MCF 10A (cell line): ENCODE measurements at regions not wholly inside any gene's neighbourhood (a gene's known extent, or its start where the extent isn't known, plus 50 kb on each side); places are given as distances from the start of the nearest gene placed in this dataset.

Source experiments
- BruUV-seq: library from RNA; stranded (reverse); fragments of 400-500 nt; replicated peaks from 2 replicates; lab custom pipeline; 2021; lab: Mats Ljungman, UMichigan
- CTCF ChIA-PET: fragments of 300-600 bp; sonication (Branson Sonifier 250); formaldehyde crosslinking; extraction: SDS; loops from one replicate; lab custom pipeline; 2021; ENCODE audit warnings: antibody characterized with exemption, inconsistent platforms; lab: Yijun Ruan, JAX
- POLR2A ChIA-PET: fragments of 300-600, 350-650 bp; sonication (Branson Sonifier 250); formaldehyde crosslinking; extraction: SDS; loops from one replicate; lab custom pipeline; 2020; ENCODE audit warnings: antibody characterized with exemption, inconsistent platforms; lab: Yijun Ruan, JAX
- DNase-seq: peaks from one replicate; pipeline ENCODE4 v3.0.0-alpha.2; 2018; ENCODE audit not compliant: unreplicated experiment
- H3K27ac Mint-ChIP-seq: one replicate; pipeline ENCODE4 v1.8.0; 2022; ENCODE audit warnings: mild to moderate bottlenecking, low read depth, mixed read lengths; ENCODE audit not compliant: unreplicated experiment
- H3K27me3 Mint-ChIP-seq: one replicate; pipeline ENCODE4 v1.8.0; 2022; ENCODE audit warnings: mixed read lengths; ENCODE audit not compliant: insufficient read depth, unreplicated experiment
- H3K36me3 Mint-ChIP-seq: one replicate; pipeline ENCODE4 v1.8.0; 2022; ENCODE audit warnings: mild to moderate bottlenecking, moderate library complexity, mixed read lengths; ENCODE audit not compliant: insufficient read depth, unreplicated experiment
- H3K4me1 Mint-ChIP-seq: one replicate; pipeline ENCODE4 v1.8.0; 2022; ENCODE audit warnings: mixed read lengths; ENCODE audit not compliant: insufficient read depth, unreplicated experiment
- H3K4me3 Mint-ChIP-seq: one replicate; pipeline ENCODE4 v1.8.0; 2022; ENCODE audit warnings: mild to moderate bottlenecking, moderate library complexity, mixed read lengths; ENCODE audit not compliant: unreplicated experiment
- H3K9me3 Mint-ChIP-seq: one replicate; pipeline ENCODE4 v1.8.0; 2022; ENCODE audit warnings: mixed read lengths; ENCODE audit not compliant: unreplicated experiment
- CTCF ChIP-seq: fragments of 200-600 bp; IDR thresholded peaks from one replicate; pipeline ENCODE4 v1.8.0; 2022; ENCODE audit warnings: antibody characterized with exemption, mild to moderate bottlenecking; ENCODE audit not compliant: unreplicated experiment
- intact Hi-C: fragments of 100-400 bp; cut with micrococcal nuclease; formaldehyde crosslinking; loops from 2 replicates; pipeline ENCODE4 v1.14.1; 2022

- TF ChIP-seq CTCF = no peak
- Mint-ChIP-seq H3K36me3 (no peaks in the 10 kb centered on the region), H3K9me3 (no peaks in the 10 kb centered on the region), H3K27me3 (no peaks in the 10 kb centered on the region), H3K4me1 (no peaks in the 10 kb centered on the region), H3K27ac (no peak overlapping the region), H3K4me3 (no peak overlapping the region)
- no TSS peak for BruUV-seq
- intact Hi-C loops = no loop called here
- no peak for DNase-seq
- ChIA-PET POLR2A (no interaction called here), CTCF (interaction anchor here (1.0 kb wide), 1 partner anchor 240 kb away, joined by 3 read pairs; no protein-coding TSS in a partner anchor)
Observed at GRCh38 chr7:80373429-80374032, 138.3 kb downstream of the GNAT3 start.

- no peak for TF ChIP-seq CTCF
- POLR2A ChIA-PET = no interaction called here
- H3K4me3 Mint-ChIP-seq = no peak overlapping the region
- H3K36me3 Mint-ChIP-seq = no peaks in the 10 kb centered on the region
- no peaks in the 10 kb centered on the region for H3K9me3 Mint-ChIP-seq
- DNase-seq = no peak
- H3K27me3 Mint-ChIP-seq = no peaks in the 10 kb centered on the region
- CTCF ChIA-PET = interaction anchor here (0.7 kb wide), 1 partner anchor 25 kb away, joined by 3 read pairs; no protein-coding TSS in a partner anchor
- intact Hi-C loops = no loop called here
- H3K27ac Mint-ChIP-seq = no peak overlapping the region
- no TSS peak for BruUV-seq
- no peaks in the 10 kb centered on the region for H3K4me1 Mint-ChIP-seq
Observed at GRCh38 chr7:80372415-80372814, 139.4 kb downstream of the GNAT3 start.

GRCh38 chr7:80370587-80370986, 141.3 kb downstream of the GNAT3 start:
- CTCF ChIA-PET = no interaction called here

DNA sequence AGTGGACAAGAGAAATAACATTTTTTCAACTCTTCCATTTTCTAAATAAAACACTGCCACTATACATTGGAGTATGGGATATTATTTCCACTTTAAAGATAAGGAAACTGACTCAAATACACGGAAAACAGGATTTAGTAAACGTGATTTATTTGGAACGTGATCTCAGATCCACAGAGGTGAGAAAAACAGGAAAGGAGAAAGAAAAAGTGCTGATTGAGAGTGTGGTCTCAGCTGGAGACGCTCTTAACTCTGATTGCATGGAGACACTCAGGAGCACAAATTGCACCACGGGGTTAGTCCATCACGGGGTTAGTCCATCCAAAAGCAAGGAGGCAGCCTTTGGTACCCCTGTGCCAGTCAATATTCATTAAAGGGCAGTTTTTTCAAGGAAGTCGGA, 142.5 kb downstream of the GNAT3 start:
- CTCF ChIA-PET = interaction anchor here (0.9 kb wide), 2 partner anchors 15 to 21 kb away, joined by 3 read pairs; no protein-coding TSS in a partner anchor

More at GRCh38 chr7:80370587-80370986, 141.3 kb downstream of the GNAT3 start:
- no peak for DNase-seq
- H3K27me3 Mint-ChIP-seq = no peaks in the 10 kb centered on the region
- no TSS peak for BruUV-seq
- no peaks in the 10 kb centered on the region for H3K9me3 Mint-ChIP-seq
- intact Hi-C loops = no loop called here
- no peaks in the 10 kb centered on the region for H3K36me3 Mint-ChIP-seq
- POLR2A ChIA-PET = no interaction called here
- H3K4me1 Mint-ChIP-seq = no peaks in the 10 kb centered on the region
- no peak overlapping the region for H3K27ac Mint-ChIP-seq
- no peak overlapping the region for H3K4me3 Mint-ChIP-seq
- no peak for TF ChIP-seq CTCF

More for the DNA sequence above, 142.5 kb downstream of the GNAT3 start:
- no TSS peak for BruUV-seq
- Mint-ChIP-seq H3K4me1 (no peaks in the 10 kb centered on the region), H3K27me3 (no peaks in the 10 kb centered on the region), H3K9me3 (no peaks in the 10 kb centered on the region), H3K4me3 (no peak overlapping the region), H3K36me3 (no peaks in the 10 kb centered on the region), H3K27ac (no peak overlapping the region)
- POLR2A ChIA-PET = no interaction called here
- TF ChIP-seq CTCF = no peak
- intact Hi-C loops = no loop called here
- DNase-seq = no peak
